A549 (cell line): ENCODE measurements at regions not wholly inside any gene's neighbourhood (a gene's known extent, or its start where the extent isn't known, plus 50 kb on each side); places are given as distances from the start of the nearest gene placed in this dataset.

Experiments used
- ATAC-seq, 2 experiments: fragments of 200-7000 bp in 1 of 2; fragments of >200 bp in 1 of 2; cut with Nextera tagmentation in 1 of 2; cut with Tn5 transposase in 1 of 2; 3 replicates each; pipeline versions ENCODE4 v1.8.0 to v1.9.1; 2018 to 2020; ENCODE audit warnings: mild to moderate bottlenecking in 1 of 2, moderate library complexity in 1 of 2
- CTCF ChIA-PET: fragments of 300-600 bp; sonication (Branson Sonifier 250); formaldehyde crosslinking; extraction: SDS; loops from one replicate; lab custom pipeline; 2021; ENCODE audit warnings: antibody characterized with exemption, inconsistent platforms; lab: Yijun Ruan, JAX
- POLR2A ChIA-PET: fragments of 350-600 bp; formaldehyde crosslinking; extraction: SDS; loops from one replicate; lab custom pipeline; 2021; ENCODE audit warnings: antibody characterized with exemption, inconsistent platforms; lab: Yijun Ruan, JAX
- DNase-seq, 2 experiments: peaks; one replicate each; pipeline versions ENCODE4 v3.0.0 to v3.0.0-alpha.2; 2011 to 2016; ENCODE audit warnings: low read depth in 1 of 2, low spot score in 1 of 2
- FAIRE-seq: peaks from 2 replicates; lab custom pipeline; 2011; peaks lifted over from hg19 to GRCh38; lab: Jason Lieb, UNC
- H3K27ac ChIP-seq, 2 experiments: fragments of >200 bp; sonication (Bioruptor Twin); formaldehyde crosslinking; 3 replicates each; pipeline ENCODE4 v1.5.1; 2016 to 2017
- H3K4me1 ChIP-seq: fragments of >200 bp; sonication (Bioruptor Twin); formaldehyde crosslinking; 3 replicates; pipeline ENCODE4 v1.6.1; 2016
- H3K4me2 ChIP-seq: fragments of >200 bp; sonication (Bioruptor Twin); formaldehyde crosslinking; 3 replicates; pipeline ENCODE4 v1.6.1; 2016
- H3K4me3 ChIP-seq: fragments of >200 bp; sonication (Bioruptor Twin); formaldehyde crosslinking; 3 replicates; pipeline ENCODE4 v1.5.1; 2016
- H3K9me3 ChIP-seq: fragments of >200 bp; sonication (Bioruptor Twin); formaldehyde crosslinking; 3 replicates; pipeline ENCODE4 v1.6.1; 2016
- BHLHE40 ChIP-seq: IDR thresholded peaks from 2 replicates; pipeline ENCODE4 v1.6.1; 2012; ENCODE audit warnings: low read depth, low read length, inconsistent platforms
- CBX2 ChIP-seq: fragments of 200-600 bp; sonication (generic); IDR thresholded peaks from 2 replicates; pipeline ENCODE4 v1.6.1; 2016; ENCODE audit warnings: low read depth, mild to moderate bottlenecking, borderline replicate concordance
- CBX8 ChIP-seq: fragments of 200-600 bp; sonication (generic); IDR thresholded peaks from 2 replicates; pipeline ENCODE4 v1.6.1; 2016
- CHD2 ChIP-seq: fragments of 150-350 bp; IDR thresholded peaks from 2 replicates; pipeline ENCODE4 v1.6.1; 2014; ENCODE audit warnings: low read length; ENCODE audit not compliant: partially characterized antibody
- CHD4 ChIP-seq: fragments of 200-600 bp; sonication (generic); IDR thresholded peaks from 2 replicates; pipeline ENCODE4 v1.6.1; 2016; ENCODE audit warnings: antibody characterized with exemption, mild to moderate bottlenecking, borderline replicate concordance
- EHF ChIP-seq: fragments of 250-450 bp; sonication (Bioruptor Pico); IDR thresholded peaks from 2 replicates; pipeline ENCODE4 v1.5.0; 2020; ENCODE audit warnings: mild to moderate bottlenecking
- EHMT2 ChIP-seq: fragments of 200-600 bp; sonication (generic); IDR thresholded peaks from 2 replicates; pipeline ENCODE4 v1.6.1; 2016; ENCODE audit warnings: antibody characterized with exemption, low read depth, mild to moderate bottlenecking, moderate library complexity
- ELK1 ChIP-seq: fragments of 150-350 bp; IDR thresholded peaks from 2 replicates; pipeline ENCODE4 v1.6.1; 2014; ENCODE audit warnings: low read depth, mild to moderate bottlenecking, low read length
- EP300 ChIP-seq, 2 experiments: fragments of >200 bp; sonication (Bioruptor Twin); formaldehyde crosslinking; IDR thresholded peaks; 2 replicates in 1 of 2; 3 replicates in 1 of 2; pipeline ENCODE4 v1.6.1; 2016 to 2017
- FOSL2 ChIP-seq, 2 experiments: fragments of 450-650 bp in 1 of 2; fragments of >200 bp in 1 of 2; sonication (Bioruptor Twin) in 1 of 2; formaldehyde crosslinking; IDR thresholded peaks; 2 replicates each; pipeline versions ENCODE4 v1.5.0 to v1.6.1; 2016 to 2020; ENCODE audit warnings: mild to moderate bottlenecking in 1 of 2, moderate library complexity in 1 of 2
- HDAC2 ChIP-seq: fragments of 200-600 bp; sonication (generic); IDR thresholded peaks from 2 replicates; pipeline ENCODE4 v1.6.1; 2016
- HMGXB4 ChIP-seq: fragments of 250-450 bp; sonication (Bioruptor Pico); IDR thresholded peaks from 2 replicates; pipeline ENCODE4 v1.5.0; 2021; ENCODE audit warnings: mild to moderate bottlenecking, moderate library complexity, borderline replicate concordance
- HOXA7 ChIP-seq: fragments of 250-450 bp; sonication (Bioruptor Pico); IDR thresholded peaks from 2 replicates; pipeline ENCODE4 v1.5.0; 2020; ENCODE audit warnings: mild to moderate bottlenecking, moderate library complexity
- JUN ChIP-seq, 2 experiments: fragments of >200 bp; sonication (Bioruptor Twin); formaldehyde crosslinking; IDR thresholded peaks; 2 replicates in 1 of 2; 3 replicates in 1 of 2; pipeline ENCODE4 v1.6.1; 2016 to 2017
- KDM1A ChIP-seq: fragments of 200-600 bp; sonication (generic); IDR thresholded peaks from 2 replicates; pipeline ENCODE4 v1.6.1; 2016; ENCODE audit warnings: low read depth, mild to moderate bottlenecking
- MAFK ChIP-seq: fragments of 450-650 bp; IDR thresholded peaks from 2 replicates; pipeline ENCODE4 v1.6.1; 2014; ENCODE audit not compliant: partially characterized antibody
- MYC ChIP-seq: IDR thresholded peaks from 2 replicates; pipeline ENCODE4 v1.6.1; 2012; ENCODE audit warnings: mild to moderate bottlenecking, inconsistent platforms, low read length, improper control_type of control experiment, borderline replicate concordance
- NFE2L2 ChIP-seq: fragments of 150-350 bp; conservative IDR thresholded peaks from 2 replicates; pipeline ENCODE4 v1.6.1; 2014; ENCODE audit warnings: low read length
- RAD21 ChIP-seq, 2 experiments: fragments of >200 bp in 1 of 2; sonication (Bioruptor Twin) in 1 of 2; formaldehyde crosslinking in 1 of 2; IDR thresholded peaks in 1 of 2; conservative IDR thresholded peaks in 1 of 2; 2 replicates in 1 of 2; 3 replicates in 1 of 2; pipeline ENCODE4 v1.6.1; 2012 to 2018; ENCODE audit warnings: inconsistent platforms in 1 of 2
- RARB ChIP-seq: fragments of 250-450 bp; sonication (Bioruptor Pico); IDR thresholded peaks from 2 replicates; pipeline ENCODE4 v1.8.0; 2021; ENCODE audit warnings: mild to moderate bottlenecking, moderate library complexity
- RCOR1 ChIP-seq: fragments of 150-350 bp; IDR thresholded peaks from 2 replicates; pipeline ENCODE4 v1.6.1; 2014; ENCODE audit warnings: antibody characterized with exemption, low read length, low read depth
- REST ChIP-seq: fragments of 200-600 bp; sonication (generic); IDR thresholded peaks from 2 replicates; pipeline ENCODE4 v1.6.1; 2016; ENCODE audit warnings: antibody characterized with exemption, mild to moderate bottlenecking, moderate library complexity
- RFX5 ChIP-seq: fragments of 450-650 bp; IDR thresholded peaks from 2 replicates; pipeline ENCODE4 v1.7.1; 2014; ENCODE audit warnings: antibody characterized with exemption, mild to moderate bottlenecking, moderate library complexity
- SREBF2 ChIP-seq: fragments of 450-650 bp; IDR thresholded peaks from 2 replicates; pipeline ENCODE4 v1.6.1; 2014; ENCODE audit warnings: mild to moderate bottlenecking, moderate library complexity
- ZNF302 ChIP-seq: fragments of 250-450 bp; sonication (Bioruptor Pico); IDR thresholded peaks from 2 replicates; pipeline ENCODE4 v1.9.0; 2021; ENCODE audit warnings: inconsistent platforms, mild to moderate bottlenecking, moderate library complexity
- WGBS: methylation state at CpG from one replicate; pipeline ENCODE4 v1.1.6; 2017; ENCODE audit errors: missing lambda C conversion rate; 5-methylcytosine and 5-hydroxymethylcytosine counted together
- TF ChIP-seq, protein P1 (sequence below): IDR thresholded peaks from 2 replicates; pipeline ENCODE4 v1.6.1; 2012
- TF ChIP-seq, protein P2 (sequence below): fragments of 250-450 bp; sonication (Bioruptor Pico); IDR thresholded peaks from 2 replicates; pipeline ENCODE4 v1.5.0; 2020; ENCODE audit warnings: low read depth, mild to moderate bottlenecking, moderate library complexity

DNA sequence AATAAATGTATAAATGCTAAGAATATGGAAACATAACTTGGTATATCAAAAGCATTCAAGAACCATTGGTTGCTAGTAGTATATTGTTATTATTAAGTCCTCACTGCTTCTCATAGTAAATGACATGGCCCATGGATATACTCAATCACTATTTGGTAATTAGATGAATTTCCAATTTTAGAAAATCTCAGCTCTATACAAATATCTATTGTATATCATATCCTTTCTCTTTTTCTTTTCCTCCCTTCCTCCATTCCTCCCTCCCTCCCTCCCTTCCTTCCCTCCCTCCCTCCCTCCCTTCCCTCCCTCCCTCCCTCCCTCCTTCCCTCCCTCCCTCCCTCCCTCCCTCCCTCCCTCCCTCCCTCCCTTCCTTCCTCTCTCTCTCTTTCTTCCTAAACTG lies 514.4 kb upstream of the LCORL start (continued):
- TF ChIP-seq EHF (CRISPR knock-in tag) (no peak), KDM1A (no peak)

DNA sequence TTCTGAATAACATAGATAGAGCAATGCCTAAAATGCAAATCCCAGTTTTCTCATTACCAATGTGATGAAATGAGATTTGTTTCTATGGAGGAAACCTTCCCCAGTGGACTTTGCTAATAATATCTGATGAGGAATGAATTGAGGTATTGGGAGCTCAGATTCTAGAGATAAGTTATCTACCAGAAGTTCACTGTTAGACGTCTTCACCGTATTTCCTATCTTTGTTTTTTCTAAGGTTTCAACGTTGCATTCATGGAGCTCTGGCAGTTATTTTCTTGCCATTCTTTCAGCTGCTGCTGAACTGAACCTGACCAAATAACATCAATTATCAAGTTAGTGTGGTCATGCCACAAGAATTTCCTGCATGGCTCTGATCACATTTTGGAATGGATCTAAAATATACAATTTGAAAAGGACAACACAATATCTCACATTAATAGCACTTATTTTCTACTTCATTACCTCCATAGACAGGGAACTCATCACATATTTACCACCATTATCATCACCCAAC lies 511.8 kb upstream of the LCORL start:
- CTCF ChIA-PET: no interaction called here
- no peaks in the 10 kb centered on the region for H3K9me3 ChIP-seq
- ATAC-seq: no peak
- H3K4me3 ChIP-seq: no peak overlapping the region
- TF ChIP-seq MAFK (no peak), JUN (IDR thresholded peaks at IDR 0.05) (no peak), CHD2 (no peak), CBX2 (no peak), HOXA7 (no peak), FOSL2 (IDR thresholded peaks at IDR 0.05) (no peak), FOSL2 (CRISPR knock-in tag; IDR thresholded peaks at IDR 0.05) (no peak), RCOR1 (no peak), EHMT2 (no peak), RFX5 (no peak), ZNF302 (CRISPR knock-in tag) (no peak), ELK1 (no peak), MYC (no peak), RARB (CRISPR knock-in tag) (no peak)
- TF ChIP-seq, all 56 proteins: peak for 0
- no peaks in the 10 kb centered on the region for H3K4me1 ChIP-seq
- WGBS: 0% methylated on average over 3 of the region's 3 CpGs
- H3K27ac ChIP-seq: no peak overlapping the region
- POLR2A ChIA-PET: no interaction called here
- no peak overlapping the region for H3K4me2 ChIP-seq
- FAIRE-seq (no peak), DNase-seq (no peak)

GRCh38 chr4:18531731-18532130 lies 510.2 kb upstream of the LCORL start:
- ChIA-PET CTCF (no interaction called here), POLR2A (no interaction called here)
- no peak overlapping the region for H3K27ac ChIP-seq
- H3K4me1 ChIP-seq: no peaks in the 10 kb centered on the region
- H3K4me2 ChIP-seq: no peak overlapping the region
- no peak overlapping the region for H3K4me3 ChIP-seq
- no peak for FAIRE-seq
- H3K9me3 ChIP-seq: no peaks in the 10 kb centered on the region
- DNase-seq: no peak
- ATAC-seq: no peak
- TF ChIP-seq, protein P1, sequence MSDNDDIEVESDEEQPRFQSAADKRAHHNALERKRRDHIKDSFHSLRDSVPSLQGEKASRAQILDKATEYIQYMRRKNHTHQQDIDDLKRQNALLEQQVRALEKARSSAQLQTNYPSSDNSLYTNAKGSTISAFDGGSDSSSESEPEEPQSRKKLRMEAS: no peak
- TF ChIP-seq BHLHE40 (no peak), REST (no peak), HOXA7 (no peak), RARB (CRISPR knock-in tag) (no peak), CBX8 (no peak), HMGXB4 (CRISPR knock-in tag) (no peak), CHD4 (no peak), SREBF2 (no peak), EP300 (IDR thresholded peaks at IDR 0.05) (no peak), RAD21 (conservative IDR thresholded peaks at IDR 0.05 in 1 of 2, IDR thresholded peaks at IDR 0.05 in 1 of 2) (no peak), NFE2L2 (no peak), HDAC2 (no peak)
- TF ChIP-seq, protein P2, sequence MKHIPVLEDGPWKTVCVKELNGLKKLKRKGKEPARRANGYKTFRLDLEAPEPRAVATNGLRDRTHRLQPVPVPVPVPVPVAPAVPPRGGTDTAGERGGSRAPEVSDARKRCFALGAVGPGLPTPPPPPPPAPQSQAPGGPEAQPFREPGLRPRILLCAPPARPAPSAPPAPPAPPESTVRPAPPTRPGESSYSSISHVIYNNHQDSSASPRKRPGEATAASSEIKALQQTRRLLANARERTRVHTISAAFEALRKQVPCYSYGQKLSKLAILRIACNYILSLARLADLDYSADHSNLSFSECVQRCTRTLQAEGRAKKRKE (CRISPR knock-in tag): no peak
- WGBS: 6% methylated on average over 4 of the region's 4 CpGs
